SK-N-SH (cell line): ENCODE measurements at regions not wholly inside any gene's neighbourhood (a gene's known extent, or its start where the extent isn't known, plus 50 kb on each side); places are given as distances from the start of the nearest gene placed in this dataset.

ENCODE experiments used
- CTCF ChIA-PET: fragments of 300-600, 350-600 bp; formaldehyde crosslinking; extraction: SDS; loops from one replicate; lab custom pipeline; 2021; lab: Yijun Ruan, JAX
- POLR2A ChIA-PET: fragments of 350-600 bp; sonication (Branson Sonifier 250); formaldehyde crosslinking; extraction: SDS; loops from one replicate; lab custom pipeline; 2020; ENCODE audit warnings: antibody characterized with exemption, inconsistent platforms; lab: Yijun Ruan, JAX
- DNase-seq: peaks from one replicate; pipeline ENCODE4 v3.0.0; 2012
- H2AFZ ChIP-seq: fragments of 200-600 bp; sonication (generic); 2 replicates; pipeline ENCODE4 v1.8.1; 2016; ENCODE audit warnings: antibody characterized with exemption, mild to moderate bottlenecking, low read depth
- H3F3A ChIP-seq: fragments of 200-600 bp; sonication (generic); replicated peaks from 2 replicates; pipeline ENCODE3; 2016; ENCODE audit warnings: antibody characterized with exemption, mild to moderate bottlenecking; ENCODE audit not compliant: insufficient read depth
- H3K27ac ChIP-seq, 2 experiments: fragments of 200-500 bp in 1 of 2; fragments of 200-600 bp in 1 of 2; sonication (Bioruptor generic) in 1 of 2; sonication (generic), shearing (Covaris generic) in 1 of 2; 2 replicates each; pipeline versions ENCODE4 v1.5.1 to v1.6.1; 2014 to 2016; ENCODE audit warnings: low read depth in 2 of 2, inconsistent platforms in 1 of 2, low read length in 1 of 2, mild to moderate bottlenecking in 1 of 2, mixed read lengths in 1 of 2
- H3K27me3 ChIP-seq: fragments of 200-600 bp; sonication (generic), shearing (Covaris generic); 2 replicates; pipeline ENCODE4 v1.6.1; 2016; ENCODE audit warnings: mixed run types; ENCODE audit not compliant: insufficient read depth
- H3K36me3 ChIP-seq, 2 experiments: fragments of 200-500 bp in 1 of 2; fragments of 200-600 bp in 1 of 2; sonication (Bioruptor generic) in 1 of 2; sonication (generic) in 1 of 2; replicated peaks in 1 of 2; 2 replicates each; pipeline versions ENCODE3 to v1.5.1; 2014 to 2016; ENCODE audit warnings: low read length in 1 of 2, mild to moderate bottlenecking in 1 of 2; ENCODE audit not compliant: insufficient read depth in 2 of 2, control insufficient read depth in 1 of 2
- H3K4me1 ChIP-seq, 2 experiments: fragments of 200-500 bp in 1 of 2; fragments of 200-600 bp in 1 of 2; sonication (Bioruptor generic) in 1 of 2; sonication (generic), shearing (Covaris generic) in 1 of 2; 2 replicates each; pipeline versions ENCODE4 v1.5.1 to v1.6.1; 2014 to 2016; ENCODE audit warnings: low read depth in 1 of 2, low read length in 1 of 2, mixed run types in 1 of 2; ENCODE audit not compliant: insufficient read depth in 2 of 2, control insufficient read depth in 1 of 2
- H3K4me2 ChIP-seq: fragments of 200-600 bp; sonication (generic), shearing (Covaris generic); 2 replicates; pipeline ENCODE4 v1.6.1; 2017; ENCODE audit warnings: mixed run types
- H3K4me3 ChIP-seq, 2 experiments: fragments of 200-500 bp in 1 of 2; fragments of 200-600 bp in 1 of 2; sonication (Bioruptor generic) in 1 of 2; sonication (generic), shearing (Covaris generic) in 1 of 2; 2 replicates each; pipeline versions ENCODE4 v1.5.1 to v1.8.1; 2014 to 2016; ENCODE audit warnings: low read depth in 2 of 2, inconsistent platforms in 1 of 2, low read length in 1 of 2, mild to moderate bottlenecking in 1 of 2, mixed read lengths in 1 of 2, moderate library complexity in 1 of 2
- H3K79me2 ChIP-seq: fragments of 200-600 bp; sonication (generic); 2 replicates; pipeline ENCODE4 v1.8.1; 2017; ENCODE audit warnings: mild to moderate bottlenecking; ENCODE audit not compliant: insufficient read depth
- H3K9ac ChIP-seq: fragments of 200-600 bp; sonication (generic); 2 replicates; pipeline ENCODE4 v1.6.1; 2017; ENCODE audit warnings: mixed run types
- H3K9me2 ChIP-seq: fragments of 200-600 bp; sonication (generic); 2 replicates; pipeline ENCODE4 v1.6.1; 2017; ENCODE audit warnings: mixed run types
- H3K9me3 ChIP-seq: fragments of 200-600 bp; sonication (generic); 2 replicates; pipeline ENCODE4 v1.6.1; 2017; ENCODE audit warnings: mixed run types, mild to moderate bottlenecking, moderate library complexity
- H4K20me1 ChIP-seq: fragments of 200-600 bp; sonication (generic); 2 replicates; pipeline ENCODE4 v1.6.1; 2017; ENCODE audit warnings: mild to moderate bottlenecking, mixed run types; ENCODE audit not compliant: insufficient read depth
- ELF1 ChIP-seq: IDR thresholded peaks from 2 replicates; pipeline ENCODE4 v1.4.0; 2012
- EP300 ChIP-seq, 2 experiments: IDR thresholded peaks; 2 replicates each; pipeline versions ENCODE4 v1.4.0 to v1.6.1; 2012; ENCODE audit warnings: borderline replicate concordance in 1 of 2, low read depth in 1 of 2, low read length in 1 of 2
- FOSL2 ChIP-seq: IDR thresholded peaks from 2 replicates; pipeline ENCODE4 v1.4.0; 2012; ENCODE audit warnings: low read depth, mild to moderate bottlenecking, moderate library complexity, borderline replicate concordance
- FOXJ3 ChIP-seq: sonication (generic); formaldehyde crosslinking; IDR thresholded peaks from 2 replicates; pipeline ENCODE4 v1.5.1; 2020; ENCODE audit warnings: mild to moderate bottlenecking, missing genetic modification reagents
- IRF3 ChIP-seq: fragments of 150-350 bp; IDR thresholded peaks from 2 replicates; pipeline ENCODE4 v1.6.1; 2016; ENCODE audit warnings: mild to moderate bottlenecking, low read depth, low read length
- MAX ChIP-seq: IDR thresholded peaks from 2 replicates; pipeline ENCODE4 v1.4.0; 2012; ENCODE audit warnings: low read depth
- MXI1 ChIP-seq: IDR thresholded peaks from 2 replicates; pipeline ENCODE4 v1.6.1; 2012; ENCODE audit warnings: mild to moderate bottlenecking, low read depth, low read length, improper control_type of control experiment
- NRF1 ChIP-seq: IDR thresholded peaks from 2 replicates; pipeline ENCODE4 v1.6.1; 2012; ENCODE audit warnings: low read depth, mild to moderate bottlenecking, low read length
- PBX3 ChIP-seq: IDR thresholded peaks from 2 replicates; pipeline ENCODE4; 2012
- POLR2AphosphoS5 ChIP-seq: IDR thresholded peaks from 2 replicates; pipeline ENCODE4 v1.6.1; 2012; ENCODE audit warnings: low read depth, low read length
- RAD21 ChIP-seq: IDR thresholded peaks from 2 replicates; pipeline ENCODE4 v1.6.1; 2012; ENCODE audit warnings: mild to moderate bottlenecking, low read length
- RCOR1 ChIP-seq: fragments of 150-350 bp; IDR thresholded peaks from 2 replicates; pipeline ENCODE4 v1.6.1; 2017; ENCODE audit warnings: antibody characterized with exemption, low read length
- SMC3 ChIP-seq: IDR thresholded peaks from 2 replicates; pipeline ENCODE4 v1.6.1; 2012; ENCODE audit warnings: low read depth, low read length, improper control_type of control experiment
- TCF12 ChIP-seq: IDR thresholded peaks from 2 replicates; pipeline ENCODE4 v1.4.0; 2012
- TEAD4 ChIP-seq: IDR thresholded peaks from 2 replicates; pipeline ENCODE4 v1.4.0; 2012; ENCODE audit warnings: mild to moderate bottlenecking, borderline replicate concordance; ENCODE audit not compliant: insufficient read depth
- WGBS: methylation state at CpG from one replicate; pipeline ENCODE4 v1.1.6; 2017; ENCODE audit warnings: low lambda C conversion rate; 5-methylcytosine and 5-hydroxymethylcytosine counted together
- TF ChIP-seq, protein P1 (sequence below): fragments of 150-350 bp; IDR thresholded peaks from 2 replicates; pipeline ENCODE4 v1.6.1; 2017; ENCODE audit warnings: antibody characterized with exemption, low read length, low read depth, borderline replicate concordance
- TF ChIP-seq, protein P2 (sequence below): IDR thresholded peaks from 2 replicates; pipeline ENCODE4 v1.4.0; 2012; ENCODE audit warnings: low read depth, borderline replicate concordance

DNA sequence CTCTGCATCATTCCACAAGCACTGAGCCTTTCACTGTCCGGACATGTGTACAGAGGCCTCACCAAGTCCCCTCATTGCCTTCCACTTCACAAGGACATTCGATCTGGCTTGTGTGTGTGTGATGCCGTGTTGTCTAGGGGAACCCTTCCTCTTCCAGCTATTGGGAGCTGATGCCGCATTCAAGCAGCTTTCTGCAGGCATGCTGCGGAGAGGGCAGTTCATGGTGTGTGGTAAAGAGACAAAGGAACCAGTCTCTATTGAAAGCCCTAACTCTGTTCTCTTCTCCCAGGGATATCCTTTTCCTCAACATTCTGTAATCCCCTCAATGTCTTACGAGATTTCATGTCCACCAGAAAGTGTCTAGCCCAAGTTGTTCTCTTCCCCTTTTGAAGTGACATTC lies 141.6 kb downstream of the ALOX5 start:
- Histone ChIP-seq H3K9ac (no peak overlapping the region), H3K4me2 (no peak overlapping the region), H2AFZ (no peak overlapping the region), H3K9me2 (no peaks in the 10 kb centered on the region), H3K27me3 (no peaks in the 10 kb centered on the region), H3K27ac (no peak overlapping the region), H3F3A (no peaks in the 10 kb centered on the region), H3K4me1 (peaks cover 8 to 10% of the 10 kb centered on the region in 2 experiments; a peak in 3 of 4 replicates), H3K79me2 (peaks cover 4% of the 10 kb centered on the region; the same call in 1 of the 2 replicates), H3K4me3 (no peak overlapping the region), H4K20me1 (no peaks in the 10 kb centered on the region; the same call in 1 of the 2 replicates), H3K9me3 (no peaks in the 10 kb centered on the region), H3K36me3 (no peaks in the 10 kb centered on the region)
- TF ChIP-seq MAX = no peak
- no peak for TF ChIP-seq PBX3
- no peak for TF ChIP-seq RAD21
- TF ChIP-seq, protein P1, sequence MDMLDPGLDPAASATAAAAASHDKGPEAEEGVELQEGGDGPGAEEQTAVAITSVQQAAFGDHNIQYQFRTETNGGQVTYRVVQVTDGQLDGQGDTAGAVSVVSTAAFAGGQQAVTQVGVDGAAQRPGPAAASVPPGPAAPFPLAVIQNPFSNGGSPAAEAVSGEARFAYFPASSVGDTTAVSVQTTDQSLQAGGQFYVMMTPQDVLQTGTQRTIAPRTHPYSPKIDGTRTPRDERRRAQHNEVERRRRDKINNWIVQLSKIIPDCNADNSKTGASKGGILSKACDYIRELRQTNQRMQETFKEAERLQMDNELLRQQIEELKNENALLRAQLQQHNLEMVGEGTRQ = no peak
- TF ChIP-seq TEAD4 = no peak
- no peak for TF ChIP-seq NRF1
- TF ChIP-seq POLR2AphosphoS5 = no peak
- no peak for TF ChIP-seq MXI1
- TF ChIP-seq FOSL2 = no peak
- DNase-seq = no peak
- ChIA-PET POLR2A (no interaction called here), CTCF (interaction anchor here (2.0 kb wide), 1 partner anchor 51 kb away, joined by 7 read pairs; no protein-coding TSS in a partner anchor)
- WGBS = 89% methylated on average over 6 of the region's 6 CpGs

GRCh38 chr10:45514291-45515270 lies 140.6 kb downstream of the ALOX5 start:
- Histone ChIP-seq H3K27me3 (no peaks in the 10 kb centered on the region), H3K79me2 (peaks cover 2% of the 10 kb centered on the region; the same call in 1 of the 2 replicates), H3K4me1 (peaks cover 8 to 10% of the 10 kb centered on the region in 2 experiments; a peak in 3 of 4 replicates), H3K9ac (no peak overlapping the region), H3K9me3 (no peaks in the 10 kb centered on the region), H3K36me3 (no peaks in the 10 kb centered on the region), H4K20me1 (no peaks in the 10 kb centered on the region), H3K9me2 (no peaks in the 10 kb centered on the region), H3F3A (no peaks in the 10 kb centered on the region), H3K27ac (peak overlapping the region in 1 of 2 experiments; percentile 43; a peak in 2 of 4 replicates), H3K4me2 (no peak overlapping the region), H2AFZ (no peak overlapping the region), H3K4me3 (no peak overlapping the region)
- ChIA-PET CTCF (interaction anchor here (0.9 to 2.0 kb wide), 2 partner anchors 50 to 159 kb away, joined by 3 to 7 read pairs; no protein-coding TSS in a partner anchor), POLR2A (interaction anchor here (0.5 kb wide), 1 partner anchor 530 kb away, joined by 5 read pairs; no protein-coding TSS in a partner anchor)
- TF ChIP-seq FOXJ3 (no peak), ELF1 (no peak), SMC3 (no peak), TCF12 (no peak), NRF1 (no peak), RCOR1 (no peak), EP300 (IDR thresholded peaks at IDR 0.05; ENCODE audit: borderline replicate concordance in 1 of 2, low read depth in 1 of 2, low read length in 1 of 2) (no peak), IRF3 (no peak), MXI1 (peak; percentile 96), FOSL2 (peak; percentile 12; the same call in 1 of the 2 replicates)
- TF ChIP-seq, protein P2, sequence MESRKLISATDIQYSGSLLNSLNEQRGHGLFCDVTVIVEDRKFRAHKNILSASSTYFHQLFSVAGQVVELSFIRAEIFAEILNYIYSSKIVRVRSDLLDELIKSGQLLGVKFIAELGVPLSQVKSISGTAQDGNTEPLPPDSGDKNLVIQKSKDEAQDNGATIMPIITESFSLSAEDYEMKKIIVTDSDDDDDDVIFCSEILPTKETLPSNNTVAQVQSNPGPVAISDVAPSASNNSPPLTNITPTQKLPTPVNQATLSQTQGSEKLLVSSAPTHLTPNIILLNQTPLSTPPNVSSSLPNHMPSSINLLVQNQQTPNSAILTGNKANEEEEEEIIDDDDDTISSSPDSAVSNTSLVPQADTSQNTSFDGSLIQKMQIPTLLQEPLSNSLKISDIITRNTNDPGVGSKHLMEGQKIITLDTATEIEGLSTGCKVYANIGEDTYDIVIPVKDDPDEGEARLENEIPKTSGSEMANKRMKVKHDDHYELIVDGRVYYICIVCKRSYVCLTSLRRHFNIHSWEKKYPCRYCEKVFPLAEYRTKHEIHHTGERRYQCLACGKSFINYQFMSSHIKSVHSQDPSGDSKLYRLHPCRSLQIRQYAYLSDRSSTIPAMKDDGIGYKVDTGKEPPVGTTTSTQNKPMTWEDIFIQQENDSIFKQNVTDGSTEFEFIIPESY = no peak
- 62% methylated on average over 11 of the region's 12 CpGs for WGBS
- DNase-seq = peak; percentile 65
